VCaP (cell line): ENCODE measurements at regions not wholly inside any gene's neighbourhood (a gene's known extent, or its start where the extent isn't known, plus 50 kb on each side); places are given as distances from the start of the nearest gene placed in this dataset.

Experiments
- H3K27ac ChIP-seq: fragments of 450-650 bp; 2 replicates; pipeline ENCODE4 v1.5.1; 2017
- TF ChIP-seq, protein P1 (sequence below): fragments of 450-650 bp; conservative IDR thresholded peaks from 2 replicates; pipeline ENCODE4 v1.5.1; 2017; ENCODE audit warnings: mild to moderate bottlenecking, moderate library complexity

DNA sequence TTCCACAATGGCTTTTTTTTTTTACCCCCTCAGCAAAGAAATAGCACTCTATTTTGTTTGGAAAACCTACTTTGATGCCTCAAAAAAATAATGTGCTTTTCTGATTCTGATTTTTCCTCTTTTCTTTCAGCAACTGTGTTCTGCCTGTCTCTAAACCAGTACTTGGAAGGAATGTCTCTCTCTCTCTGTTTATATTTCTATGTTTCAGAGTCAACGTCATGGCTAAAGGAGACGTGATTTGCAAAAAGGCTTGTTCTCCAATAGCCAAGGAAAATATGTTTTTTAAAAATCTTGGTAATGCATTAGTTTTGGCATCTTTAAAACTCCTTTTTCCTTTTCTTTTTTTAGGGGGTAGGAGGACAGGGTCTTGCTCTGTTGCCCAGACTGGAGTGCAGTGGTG, 56.0 kb upstream of the SDK1 start:
- H3K27ac ChIP-seq, result no peak overlapping the region

DNA sequence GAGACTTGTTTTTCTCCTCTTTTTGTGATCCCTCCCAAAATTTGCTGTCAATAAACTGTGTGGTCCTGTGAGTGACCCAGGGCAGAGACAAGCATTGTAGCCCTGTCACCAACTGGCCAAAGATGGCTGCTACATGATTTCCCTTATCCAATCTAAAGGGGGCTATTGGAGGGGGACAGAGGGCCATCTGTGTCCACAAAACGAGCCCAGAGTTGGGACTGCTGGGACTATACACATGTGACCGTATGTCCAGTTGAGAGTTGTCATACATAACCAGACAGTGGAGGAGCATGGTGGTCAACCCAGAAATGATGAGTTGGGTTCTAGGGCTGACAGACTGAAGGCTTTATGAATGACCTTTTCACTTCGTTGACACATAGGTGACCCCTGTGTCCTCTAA, 55.3 kb upstream of the SDK1 start:
- TF ChIP-seq, protein P1, sequence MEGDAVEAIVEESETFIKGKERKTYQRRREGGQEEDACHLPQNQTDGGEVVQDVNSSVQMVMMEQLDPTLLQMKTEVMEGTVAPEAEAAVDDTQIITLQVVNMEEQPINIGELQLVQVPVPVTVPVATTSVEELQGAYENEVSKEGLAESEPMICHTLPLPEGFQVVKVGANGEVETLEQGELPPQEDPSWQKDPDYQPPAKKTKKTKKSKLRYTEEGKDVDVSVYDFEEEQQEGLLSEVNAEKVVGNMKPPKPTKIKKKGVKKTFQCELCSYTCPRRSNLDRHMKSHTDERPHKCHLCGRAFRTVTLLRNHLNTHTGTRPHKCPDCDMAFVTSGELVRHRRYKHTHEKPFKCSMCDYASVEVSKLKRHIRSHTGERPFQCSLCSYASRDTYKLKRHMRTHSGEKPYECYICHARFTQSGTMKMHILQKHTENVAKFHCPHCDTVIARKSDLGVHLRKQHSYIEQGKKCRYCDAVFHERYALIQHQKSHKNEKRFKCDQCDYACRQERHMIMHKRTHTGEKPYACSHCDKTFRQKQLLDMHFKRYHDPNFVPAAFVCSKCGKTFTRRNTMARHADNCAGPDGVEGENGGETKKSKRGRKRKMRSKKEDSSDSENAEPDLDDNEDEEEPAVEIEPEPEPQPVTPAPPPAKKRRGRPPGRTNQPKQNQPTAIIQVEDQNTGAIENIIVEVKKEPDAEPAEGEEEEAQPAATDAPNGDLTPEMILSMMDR, result no peak
- no peak overlapping the region for H3K27ac ChIP-seq

More for the DNA sequence above, 56.0 kb upstream of the SDK1 start:
- TF ChIP-seq, protein P1, result no peak

DNA sequence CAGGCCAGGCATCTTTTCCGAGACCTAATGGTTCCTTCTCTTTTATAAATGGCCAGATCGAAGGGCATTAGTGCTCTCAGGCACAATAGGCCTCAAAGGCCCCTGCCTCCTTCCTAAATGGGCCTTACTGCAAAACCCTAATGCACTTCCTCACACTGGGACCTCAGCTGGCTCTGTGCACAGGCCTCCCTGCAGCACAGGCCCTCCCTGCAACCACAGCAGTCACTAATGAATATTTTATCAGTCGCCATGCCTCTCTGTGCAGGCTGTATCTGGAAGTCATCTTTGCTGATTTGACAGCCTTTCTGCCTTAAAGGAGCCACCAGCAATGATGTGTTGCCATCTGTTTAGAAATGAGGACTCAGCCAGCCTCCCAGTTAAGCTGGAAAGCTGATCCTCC, 54.9 kb upstream of the SDK1 start:
- no peak overlapping the region for H3K27ac ChIP-seq
- TF ChIP-seq, protein P1, result no peak

DNA sequence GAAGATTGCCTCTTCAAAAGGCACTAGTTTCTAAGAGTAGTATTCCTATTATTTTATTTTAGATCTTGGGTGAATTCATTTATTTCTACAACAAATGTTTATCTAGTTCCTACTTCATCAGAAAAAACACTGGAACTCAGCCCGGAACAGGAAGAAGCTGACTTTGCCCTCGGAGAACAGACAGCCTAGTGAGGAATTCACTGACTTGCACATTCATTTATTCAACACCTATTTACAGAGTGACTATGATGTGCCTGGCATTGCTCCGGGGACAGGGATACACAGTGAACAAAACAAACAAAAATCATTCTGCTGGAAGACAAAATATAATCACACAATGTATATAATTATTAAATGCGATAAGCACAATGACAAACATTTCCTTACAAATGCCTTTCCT, 54.4 kb upstream of the SDK1 start:
- TF ChIP-seq, protein P1, result no peak
- H3K27ac ChIP-seq, result no peak overlapping the region

DNA sequence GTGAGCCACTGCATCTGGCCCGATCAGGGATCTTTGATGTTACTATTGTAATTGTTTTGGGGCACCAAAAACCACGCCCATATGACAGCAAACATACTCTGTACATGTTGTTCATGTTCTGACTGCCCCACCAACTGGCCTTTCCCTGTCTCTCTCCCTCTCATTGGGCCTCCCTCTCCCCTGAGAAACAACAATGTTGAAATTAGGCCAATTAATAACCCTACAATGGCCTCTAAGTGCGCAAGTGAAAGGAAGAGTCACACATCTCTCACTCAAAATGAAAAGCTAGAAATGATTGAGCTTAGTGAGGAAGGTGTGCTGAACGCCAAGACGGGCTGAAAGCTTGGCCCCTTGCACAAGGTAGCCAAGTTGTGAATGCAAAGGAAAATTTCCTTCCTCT, 50.3 kb upstream of the SDK1 start:
- TF ChIP-seq, protein P1, result no peak
- no peak overlapping the region for H3K27ac ChIP-seq
